ENCODE measurements at regions not wholly inside any gene's neighbourhood (a gene's known extent, or its start where the extent isn't known, plus 50 kb on each side); places are given as distances from the start of the nearest gene placed in this dataset.

- TF ChIP-seq CTCF (IDR thresholded peaks at IDR 0.05) (no peak), POLR2AphosphoS5 (IDR thresholded peaks at IDR 0.05) (no peak), POLR2A (IDR thresholded peaks at IDR 0.05) (no peak)
Observed at GRCh38 chr4:138634915-138635314, 380.7 kb upstream of the NOCT start.
